Non-pigmented ciliary epithelial cell (primary cell): ENCODE measurements at regions not wholly inside any gene's neighbourhood (a gene's known extent, or its start where the extent isn't known, plus 50 kb on each side); places are given as distances from the start of the nearest gene placed in this dataset.

ENCODE experiments used
- DNase-seq: peaks from one replicate; pipeline ENCODE4 v3.0.0-alpha.2; 2010; ENCODE audit warnings: low read depth

- no peak for DNase-seq
Measured at GRCh38 chr11:134555510-134555909, 143.5 kb upstream of the B3GAT1 start.

GRCh38 chr11:134554861-134555260 is 142.8 kb upstream of the B3GAT1 start:
- DNase-seq, result no peak

GRCh38 chr11:134554106-134554505 is 142.1 kb upstream of the B3GAT1 start:
- no peak for DNase-seq

GRCh38 chr11:134552749-134553148 is 140.7 kb upstream of the B3GAT1 start:
- no peak for DNase-seq

GRCh38 chr11:134545521-134545920 is 133.5 kb upstream of the B3GAT1 start:
- DNase-seq, result no peak

GRCh38 chr11:134544095-134544815 is 132.2 kb upstream of the B3GAT1 start:
- no peak for DNase-seq

- no peak for DNase-seq
Measured at GRCh38 chr11:134543645-134544044, 131.6 kb upstream of the B3GAT1 start.

GRCh38 chr11:134543241-134543640 is 131.2 kb upstream of the B3GAT1 start:
- DNase-seq, result no peak

- no peak for DNase-seq
Measured at GRCh38 chr11:134542401-134543165, 130.5 kb upstream of the B3GAT1 start.

GRCh38 chr11:134541951-134542350 is 129.9 kb upstream of the B3GAT1 start:
- no peak for DNase-seq

GRCh38 chr11:134541355-134541754 is 129.3 kb upstream of the B3GAT1 start:
- DNase-seq, result no peak

GRCh38 chr11:134539285-134539684 is 127.2 kb upstream of the B3GAT1 start:
- no peak for DNase-seq

GRCh38 chr11:134538742-134539141 is 126.7 kb upstream of the B3GAT1 start:
- DNase-seq, result no peak

GRCh38 chr11:134537941-134538340 is 125.9 kb upstream of the B3GAT1 start:
- no peak for DNase-seq

- DNase-seq, result no peak
Measured at GRCh38 chr11:134537296-134537695, 125.3 kb upstream of the B3GAT1 start.

GRCh38 chr11:134536677-134537076 is 124.6 kb upstream of the B3GAT1 start:
- no peak for DNase-seq

- DNase-seq, result no peak
Measured at GRCh38 chr11:134536219-134536618, 124.2 kb upstream of the B3GAT1 start.

- no peak for DNase-seq
Measured at GRCh38 chr11:134535029-134536025, 123.3 kb upstream of the B3GAT1 start.

- no peak for DNase-seq
Measured at GRCh38 chr11:134533511-134533910, 121.5 kb upstream of the B3GAT1 start.

- DNase-seq, result no peak
Measured at GRCh38 chr11:134532921-134533421, 120.9 kb upstream of the B3GAT1 start.

- DNase-seq, result no peak
Measured at GRCh38 chr11:134532131-134532920, 120.3 kb upstream of the B3GAT1 start.
